Astrocyte of the cerebellum (primary cell): ENCODE measurements at regions not wholly inside any gene's neighbourhood (a gene's known extent, or its start where the extent isn't known, plus 50 kb on each side); places are given as distances from the start of the nearest gene placed in this dataset.

Source experiments
- DNase-seq: peaks from one replicate; pipeline ENCODE4 v3.0.0-alpha.2; 2011; ENCODE audit warnings: low read depth
- H3K4me3 ChIP-seq: 2 replicates; pipeline ENCODE4 v1.5.1; 2011; ENCODE audit warnings: mild to moderate bottlenecking, low read depth, low read length, moderate library complexity
- in situ Hi-C: cut with HindIII; loops from 2 replicates; pipeline ENCODE4 v1.10.0; 2017; ENCODE audit warnings: low sequenced_read_pairs
- TF ChIP-seq, protein P1 (sequence below): IDR thresholded peaks from 2 replicates; pipeline ENCODE4 v1.5.1; 2012; ENCODE audit warnings: low read length, low read depth, moderate library complexity, mild to moderate bottlenecking; ENCODE audit errors: missing control alignments

DNA sequence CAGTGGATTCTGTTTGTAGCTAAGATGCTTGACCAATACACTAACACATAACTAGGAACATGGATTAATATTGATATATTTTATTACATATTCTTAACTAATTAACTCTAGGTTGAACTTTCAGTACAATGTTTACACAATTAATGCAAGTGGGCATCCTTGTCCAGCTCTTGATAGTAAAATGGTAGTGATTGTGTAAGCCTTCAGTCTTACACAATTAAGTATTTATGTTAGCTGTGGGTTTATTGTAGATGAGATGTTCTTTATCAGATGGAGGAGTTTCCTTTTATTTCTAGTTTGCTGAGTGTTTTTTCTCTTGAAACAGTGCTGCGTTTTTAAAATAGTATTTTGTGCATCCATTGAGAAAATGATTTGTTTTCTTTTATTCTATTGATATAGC, 1210.8 kb downstream of the CDH12 start:
- TF ChIP-seq, protein P1, sequence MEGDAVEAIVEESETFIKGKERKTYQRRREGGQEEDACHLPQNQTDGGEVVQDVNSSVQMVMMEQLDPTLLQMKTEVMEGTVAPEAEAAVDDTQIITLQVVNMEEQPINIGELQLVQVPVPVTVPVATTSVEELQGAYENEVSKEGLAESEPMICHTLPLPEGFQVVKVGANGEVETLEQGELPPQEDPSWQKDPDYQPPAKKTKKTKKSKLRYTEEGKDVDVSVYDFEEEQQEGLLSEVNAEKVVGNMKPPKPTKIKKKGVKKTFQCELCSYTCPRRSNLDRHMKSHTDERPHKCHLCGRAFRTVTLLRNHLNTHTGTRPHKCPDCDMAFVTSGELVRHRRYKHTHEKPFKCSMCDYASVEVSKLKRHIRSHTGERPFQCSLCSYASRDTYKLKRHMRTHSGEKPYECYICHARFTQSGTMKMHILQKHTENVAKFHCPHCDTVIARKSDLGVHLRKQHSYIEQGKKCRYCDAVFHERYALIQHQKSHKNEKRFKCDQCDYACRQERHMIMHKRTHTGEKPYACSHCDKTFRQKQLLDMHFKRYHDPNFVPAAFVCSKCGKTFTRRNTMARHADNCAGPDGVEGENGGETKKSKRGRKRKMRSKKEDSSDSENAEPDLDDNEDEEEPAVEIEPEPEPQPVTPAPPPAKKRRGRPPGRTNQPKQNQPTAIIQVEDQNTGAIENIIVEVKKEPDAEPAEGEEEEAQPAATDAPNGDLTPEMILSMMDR: no peak
- in situ Hi-C loops: no loop called here
- H3K4me3 ChIP-seq: no peak overlapping the region
- no peak for DNase-seq

DNA sequence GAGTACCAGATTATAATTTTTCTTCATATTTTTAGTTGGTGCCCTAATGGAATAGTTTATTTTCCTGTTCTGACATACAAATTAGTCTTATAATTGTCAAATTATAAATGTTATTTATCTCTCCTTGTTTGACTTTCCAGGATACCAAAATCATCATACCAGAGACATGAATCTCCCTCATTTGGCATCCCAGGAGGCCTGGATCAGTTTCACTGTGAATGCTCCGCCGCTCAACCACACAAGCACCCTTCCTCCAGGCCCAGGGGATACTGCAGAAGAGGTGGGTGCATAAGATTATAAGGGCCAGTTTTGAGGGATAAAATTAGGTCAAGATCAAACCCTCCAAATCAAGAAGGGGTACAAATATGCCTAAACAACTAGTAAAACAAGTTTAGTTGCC, 1229.3 kb downstream of the CDH12 start:
- in situ Hi-C loops: no loop called here
- H3K4me3 ChIP-seq: no peak overlapping the region
- DNase-seq: no peak
- TF ChIP-seq, protein P1: no peak

DNA sequence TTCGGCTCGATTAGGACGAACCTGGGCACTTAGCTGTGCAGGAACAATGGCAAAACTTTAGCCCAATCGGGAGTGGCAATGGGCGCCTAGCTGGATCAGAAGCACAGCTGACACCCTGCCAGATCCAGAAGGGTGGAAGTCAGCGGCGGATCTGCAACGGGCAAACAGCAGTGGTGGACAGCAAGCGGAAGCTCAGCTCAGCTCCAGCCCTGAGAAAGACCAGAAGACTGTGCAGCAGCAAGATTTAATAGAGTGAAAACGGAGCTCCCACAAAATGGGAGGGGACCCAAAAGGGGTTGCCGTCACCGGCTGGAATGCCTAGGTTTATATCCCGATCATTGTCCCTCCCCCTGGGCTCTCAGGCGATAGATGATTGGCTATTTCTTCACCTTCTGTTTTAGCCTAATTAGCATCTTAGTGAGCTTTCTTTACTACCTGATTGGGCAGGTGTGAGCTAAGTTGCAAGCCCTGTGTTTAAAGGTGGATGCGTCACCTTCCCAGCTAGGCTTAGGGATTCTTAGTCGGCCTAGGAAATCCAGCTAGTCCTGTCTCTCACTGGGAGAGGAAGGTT, 1237.9 kb downstream of the CDH12 start:
- no peak for DNase-seq
- TF ChIP-seq, protein P1: no peak

GRCh38 chr5:21613971-21614488, 1239.1 kb downstream of the CDH12 start:
- no peak for DNase-seq
- TF ChIP-seq, protein P1: no peak
- no peak overlapping the region for H3K4me3 ChIP-seq
- in situ Hi-C loops: no loop called here

More for the DNA sequence above, 1237.9 kb downstream of the CDH12 start:
- in situ Hi-C loops: no loop called here
- no peak overlapping the region for H3K4me3 ChIP-seq

- TF ChIP-seq, protein P1: no peak
- no peak for DNase-seq
- H3K4me3 ChIP-seq: no peak overlapping the region
- in situ Hi-C loops: no loop called here
Observed at GRCh38 chr5:21603796-21604195, 1249.3 kb downstream of the CDH12 start.

- DNase-seq: no peak
- TF ChIP-seq, protein P1: no peak
- in situ Hi-C loops: no loop called here
- no peak overlapping the region for H3K4me3 ChIP-seq
Observed at GRCh38 chr5:21594566-21594965, 1258.6 kb downstream of the CDH12 start.

GRCh38 chr5:21593261-21593660, 1259.9 kb downstream of the CDH12 start:
- TF ChIP-seq, protein P1: no peak
- H3K4me3 ChIP-seq: no peak overlapping the region
- in situ Hi-C loops: no loop called here
- no peak for DNase-seq
